Cardiac fibroblast (primary cell): ENCODE measurements at regions not wholly inside any gene's neighbourhood (a gene's known extent, or its start where the extent isn't known, plus 50 kb on each side); places are given as distances from the start of the nearest gene placed in this dataset.
"Not testable (repeated sequence)": the region's sequence is repeated elsewhere in the genome, so short reads cannot be mapped to it uniquely, and the experiment has no call there.

Experiments used
- DNase-seq, 2 donors: peaks; one replicate each; pipeline versions ENCODE4 v3.0.0 to v3.0.0-alpha.2; 2010; ENCODE audit warnings: low read depth in 2 of 2
- H3K4me3 ChIP-seq, 2 donors: replicated peaks in 1 of 2; 1 replicate in 1 of 2; 2 replicates in 1 of 2; pipeline ENCODE4 v1.5.1; 2011; ENCODE audit warnings: low read depth in 2 of 2, low read length in 2 of 2, mild to moderate bottlenecking in 2 of 2, moderate library complexity in 1 of 2
- CTCF ChIP-seq: IDR thresholded peaks from one replicate; pipeline ENCODE4 v1.5.1; 2011; ENCODE audit warnings: low read depth, mild to moderate bottlenecking, low read length, inconsistent platforms

DNA sequence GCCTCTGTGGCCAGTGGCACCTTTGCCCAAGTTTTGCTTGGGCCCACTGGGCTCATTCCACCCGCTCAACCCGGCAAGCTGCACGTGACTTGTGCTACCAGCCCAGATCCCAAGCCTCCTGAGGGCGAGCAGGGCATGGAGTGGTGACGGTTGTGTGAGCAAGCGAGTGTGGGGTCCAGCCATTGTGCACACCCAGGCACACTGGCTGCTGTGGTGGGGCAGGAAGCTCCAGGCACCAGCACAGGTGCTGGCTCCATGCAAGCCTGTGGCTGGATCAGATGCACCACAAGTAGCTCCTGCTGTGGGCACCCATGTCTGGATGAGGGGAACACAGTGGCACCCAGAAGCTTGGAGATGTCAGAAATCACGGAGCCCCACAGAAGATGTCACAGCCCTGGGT lies 557.0 kb upstream of the GNPDA2 start:
- no peak for DNase-seq
- no peak for TF ChIP-seq CTCF
- no peak overlapping the region for H3K4me3 ChIP-seq

GRCh38 chr4:45280121-45280520 lies 553.8 kb upstream of the GNPDA2 start:
- TF ChIP-seq CTCF, result no peak
- no peak overlapping the region for H3K4me3 ChIP-seq
- DNase-seq, result no peak

GRCh38 chr4:45275862-45276261 lies 549.5 kb upstream of the GNPDA2 start:
- DNase-seq, result no peak
- no peak for TF ChIP-seq CTCF
- no peak overlapping the region for H3K4me3 ChIP-seq

DNA sequence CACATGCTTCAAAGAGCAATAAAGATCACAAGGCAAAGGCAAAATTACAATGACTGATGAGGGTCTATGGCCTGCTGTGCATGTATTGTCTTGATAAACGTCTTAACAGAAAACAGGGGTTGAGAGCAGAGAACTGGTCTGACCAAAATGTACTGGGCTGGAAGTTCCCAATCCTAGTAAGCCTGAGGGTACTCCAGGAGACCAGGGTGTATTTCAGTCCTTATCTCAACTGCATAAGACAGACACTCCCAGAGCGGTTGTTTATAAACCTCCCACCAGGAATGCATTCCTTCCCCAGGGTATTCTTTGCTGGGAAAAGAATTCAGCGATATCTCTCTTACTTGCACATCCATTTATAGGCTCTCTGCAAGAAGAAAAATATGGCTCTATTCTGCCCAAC lies 521.8 kb upstream of the GNPDA2 start:
- not testable (repeated sequence) for H3K4me3 ChIP-seq
- DNase-seq, result peak in 1 of 2 donors; percentile 0

DNA sequence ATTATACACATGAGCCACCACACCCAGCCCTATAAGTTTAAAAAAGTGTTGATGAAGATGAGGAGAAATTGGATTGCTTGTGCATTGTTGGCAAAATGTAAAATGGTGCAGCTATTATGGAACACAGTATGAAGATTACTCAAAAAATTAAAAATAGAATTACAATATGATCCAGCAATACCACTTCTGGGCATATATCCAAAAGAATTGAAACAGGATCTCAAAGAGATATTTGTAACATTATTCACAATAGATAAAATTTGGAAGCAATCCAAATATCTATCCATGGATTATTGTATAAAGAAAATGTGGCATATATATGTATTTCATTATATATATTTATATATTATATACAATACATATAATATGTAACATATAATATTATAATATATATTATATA lies 515.6 kb upstream of the GNPDA2 start:
- H3K4me3 ChIP-seq, result no peak overlapping the region
- TF ChIP-seq CTCF, result no peak
- DNase-seq, result peak; percentile 20 to 44

DNA sequence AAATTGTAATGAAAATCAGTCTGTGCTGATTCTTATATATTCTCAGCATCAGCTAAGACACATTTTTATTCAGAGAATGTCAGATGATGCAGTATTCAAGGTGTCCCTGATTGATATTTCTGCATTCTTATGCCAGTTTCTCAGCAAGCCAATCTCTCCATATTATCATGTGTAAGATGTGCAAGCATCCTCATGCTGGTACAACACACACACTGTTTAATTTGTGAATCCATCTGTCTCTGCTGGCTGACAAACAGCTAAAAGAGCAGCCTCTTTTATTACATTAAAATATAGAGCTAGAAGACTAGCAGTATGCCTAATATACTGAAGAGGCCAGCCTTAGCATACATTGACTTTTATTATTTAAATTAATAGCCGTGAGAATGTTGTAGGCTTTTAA lies 502.9 kb upstream of the GNPDA2 start:
- DNase-seq, result no peak
- no peak for TF ChIP-seq CTCF
- H3K4me3 ChIP-seq, result no peak overlapping the region

GRCh38 chr4:45215976-45216542 lies 489.7 kb upstream of the GNPDA2 start:
- DNase-seq, result no peak
- TF ChIP-seq CTCF, result no peak
- no peak overlapping the region for H3K4me3 ChIP-seq

GRCh38 chr4:45208476-45208875 lies 482.1 kb upstream of the GNPDA2 start:
- H3K4me3 ChIP-seq, DNase-seq: not testable (repeated sequence)

DNA sequence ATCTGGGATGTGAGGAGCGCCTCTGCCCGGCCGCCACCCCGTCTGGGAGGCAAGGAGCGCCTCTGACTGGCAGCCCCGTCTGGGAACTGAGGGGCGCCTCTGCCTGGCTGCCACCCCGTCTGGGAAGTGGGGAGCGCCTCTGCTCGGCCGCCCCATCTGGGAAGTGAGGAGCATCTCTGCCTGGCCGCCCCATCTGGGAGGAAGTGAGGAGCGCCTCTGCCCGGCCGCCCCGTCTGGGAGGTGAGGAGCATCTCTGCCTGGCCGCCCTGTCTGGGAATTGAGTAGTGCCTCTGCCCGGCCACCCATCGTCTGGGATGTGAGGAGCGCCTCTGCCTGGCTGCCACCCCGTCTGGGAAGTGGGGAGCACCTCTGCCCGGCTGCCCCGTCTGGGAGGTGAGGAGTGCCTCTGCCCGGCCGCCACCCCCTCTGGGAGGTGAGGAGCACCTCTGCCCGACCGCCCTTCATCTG lies 481.5 kb upstream of the GNPDA2 start:
- DNase-seq, result not testable (repeated sequence)

DNA sequence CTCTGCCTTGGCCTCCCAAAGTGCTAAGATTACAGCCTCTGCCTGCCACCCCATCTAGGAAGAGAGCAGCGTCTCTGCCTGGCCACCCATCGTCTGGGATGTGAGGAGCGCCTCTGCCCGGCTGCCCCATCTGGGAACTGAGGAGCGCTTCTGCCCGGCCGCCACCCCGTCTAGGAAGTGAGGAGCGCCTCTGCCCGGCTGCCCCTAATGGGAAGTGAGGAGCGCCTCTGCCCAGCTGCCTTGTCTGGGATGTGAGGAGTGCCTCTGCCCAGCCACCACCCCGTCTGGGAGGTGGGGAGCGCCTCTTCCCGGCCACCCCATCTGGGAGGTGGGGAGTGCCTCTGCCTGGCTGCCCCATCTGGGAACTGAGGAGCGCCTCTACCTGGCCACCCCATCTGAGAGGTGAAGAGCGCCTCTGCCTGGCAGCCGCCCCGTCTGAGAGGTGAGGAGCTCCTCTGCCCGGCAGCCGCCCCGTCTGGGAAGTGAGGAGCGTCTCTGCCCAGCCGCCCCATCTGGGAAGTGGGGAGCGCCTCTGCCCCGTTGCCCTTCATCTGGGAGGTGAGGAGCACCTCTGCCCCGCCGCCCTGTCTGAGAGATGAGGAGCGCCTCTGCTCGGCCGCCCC lies 481.0 kb upstream of the GNPDA2 start:
- not testable (repeated sequence) for DNase-seq, H3K4me3 ChIP-seq

More for the DNA sequence above, 481.5 kb upstream of the GNPDA2 start:
- not testable (repeated sequence) for H3K4me3 ChIP-seq
